HG03439 (cell line): ENCODE measurements at regions not wholly inside any gene's neighbourhood (a gene's known extent, or its start where the extent isn't known, plus 50 kb on each side); places are given as distances from the start of the nearest gene placed in this dataset.

ENCODE experiments used
- ATAC-seq: cut with Tn5 transposase; IDR thresholded peaks from one replicate; pipeline ENCODE4 v1.9.1; 2021; ENCODE audit warnings: mild to moderate bottlenecking, moderate library complexity; ENCODE audit not compliant: unreplicated experiment

DNA sequence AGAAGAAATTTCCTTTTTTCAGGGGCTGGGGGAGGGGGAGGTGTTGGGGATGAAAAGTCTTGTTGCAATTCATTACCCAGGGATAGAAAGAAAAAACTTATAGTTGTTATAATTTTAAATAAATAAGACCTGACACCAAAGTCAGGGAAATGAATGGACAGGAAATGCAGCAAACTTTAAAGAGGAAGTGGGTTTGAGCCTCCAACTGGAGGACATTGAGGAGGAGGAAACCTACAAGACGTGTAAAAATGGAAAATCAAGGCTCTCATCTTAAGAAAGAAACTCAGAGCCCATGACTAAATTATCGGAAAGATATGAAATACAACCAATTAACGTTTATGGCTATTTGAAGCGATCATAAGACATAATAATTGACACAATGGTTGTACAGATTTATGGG, 54.4 kb downstream of the NIBAN1 start:
- ATAC-seq, result no peak

DNA sequence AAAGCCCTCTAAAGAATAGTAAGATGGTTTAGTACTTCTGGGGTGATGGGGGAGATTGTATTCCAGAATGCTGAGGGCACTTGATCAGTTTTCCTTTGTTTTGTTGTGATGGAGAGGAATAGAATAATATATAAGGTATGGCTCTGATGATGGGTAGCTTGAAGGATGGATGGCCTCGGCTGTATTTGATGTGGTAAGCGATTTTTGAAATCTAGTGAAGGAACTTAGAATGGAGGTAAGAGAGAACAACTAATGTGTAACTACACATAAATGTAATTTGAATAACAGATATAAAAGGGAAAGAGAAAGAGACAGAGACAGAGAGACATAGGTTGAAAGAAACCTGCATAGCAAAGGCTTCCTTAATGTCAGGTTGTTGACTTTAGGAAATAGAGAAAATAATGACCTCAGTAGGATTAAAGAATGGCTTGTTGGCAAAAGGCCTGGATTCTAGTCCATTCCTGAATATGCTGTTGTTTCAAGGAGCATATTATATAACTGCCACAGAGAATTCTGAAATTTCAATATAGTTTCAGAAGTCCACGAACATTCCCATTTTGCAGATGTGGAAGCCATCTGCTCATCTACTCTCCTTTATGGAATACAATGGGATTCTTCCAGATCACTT, 58.7 kb downstream of the NIBAN1 start:
- no peak for ATAC-seq

GRCh38 chr1:184914149-184914548, 60.2 kb downstream of the NIBAN1 start:
- ATAC-seq, result no peak

GRCh38 chr1:184912392-184912791, 61.9 kb downstream of the NIBAN1 start:
- ATAC-seq, result no peak

DNA sequence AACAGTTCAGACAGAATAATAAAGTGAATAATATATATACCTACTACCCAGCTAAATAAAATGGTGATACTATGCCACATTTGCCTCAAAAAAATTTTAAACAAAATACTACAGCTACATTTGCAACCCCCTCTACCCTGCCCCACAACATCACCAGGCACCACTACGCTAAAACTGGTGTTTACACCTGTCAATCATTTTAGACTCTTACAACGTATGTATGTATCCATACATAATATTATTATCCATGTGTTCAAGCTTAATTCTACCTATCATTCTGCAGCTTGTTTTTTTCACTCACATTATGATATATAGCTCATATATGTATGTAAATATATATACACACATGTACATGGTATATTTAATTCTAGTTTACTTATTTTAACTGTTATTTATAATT, 62.5 kb downstream of the NIBAN1 start:
- no peak for ATAC-seq

DNA sequence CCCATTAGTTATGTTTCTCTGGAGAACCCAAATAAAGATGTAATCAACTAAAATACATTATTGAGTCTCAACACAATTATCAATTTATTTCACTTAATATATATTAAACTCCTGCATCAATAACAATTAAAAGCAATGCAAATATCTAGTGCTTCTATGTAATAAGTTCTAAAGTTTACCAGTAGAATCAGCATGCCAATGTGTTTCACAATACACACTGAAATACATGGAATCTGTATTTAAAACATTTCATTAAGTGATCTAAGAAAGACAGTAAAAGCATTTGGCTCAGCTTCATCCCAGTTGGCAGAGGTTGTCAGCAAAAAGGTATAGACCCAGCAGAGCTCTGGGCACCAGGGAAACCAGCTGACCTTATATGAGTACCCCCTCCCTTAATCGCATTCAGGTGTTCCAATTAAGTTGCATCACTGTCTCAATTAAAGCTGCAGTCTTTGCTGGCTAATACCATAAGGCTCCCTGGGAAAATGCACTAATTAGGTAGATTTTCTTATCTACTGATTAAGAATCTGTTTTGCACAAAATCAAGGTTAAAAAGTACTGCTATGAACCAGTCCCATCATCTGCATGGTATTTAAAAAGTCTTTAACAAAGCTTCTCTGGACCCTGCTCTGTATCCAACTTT, 63.1 kb downstream of the NIBAN1 start:
- no peak for ATAC-seq

DNA sequence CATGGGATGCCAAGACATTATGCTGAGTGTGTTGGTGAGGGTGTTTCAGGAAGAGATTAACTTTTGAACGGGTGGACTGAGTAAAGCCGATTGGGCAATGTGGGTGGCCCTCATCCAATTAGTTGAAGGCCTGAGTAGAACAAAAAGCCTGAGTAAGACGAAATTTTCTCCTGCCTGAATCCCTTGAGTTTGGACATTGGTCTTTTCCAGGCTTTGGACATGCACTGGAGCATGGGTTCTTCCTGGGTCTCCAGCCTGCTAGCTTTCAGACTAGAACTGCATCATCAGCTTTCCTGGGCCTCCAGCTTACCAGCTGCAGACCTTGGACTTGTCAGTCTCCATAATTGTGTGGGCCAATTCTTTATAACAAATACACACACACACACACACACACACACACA, 63.6 kb downstream of the NIBAN1 start:
- no peak for ATAC-seq

DNA sequence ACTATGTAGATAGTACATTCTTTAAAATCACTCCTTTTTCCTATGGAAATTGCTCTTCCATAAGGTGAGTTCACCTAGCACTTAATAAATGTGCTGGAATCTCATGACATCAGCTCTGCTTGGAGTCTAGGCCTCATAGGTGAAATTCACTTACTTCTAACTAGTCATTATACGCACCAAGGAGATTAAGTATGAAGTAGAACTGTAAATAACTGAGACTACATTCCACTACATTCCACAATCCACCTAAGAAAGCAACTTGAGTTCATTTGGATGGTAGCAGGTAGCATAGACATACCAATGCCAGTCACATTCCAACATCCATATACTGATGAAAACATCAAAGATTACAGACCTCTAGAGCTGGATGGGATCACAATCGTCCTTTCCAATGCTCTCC, 64.3 kb downstream of the NIBAN1 start:
- ATAC-seq, result no peak

- ATAC-seq, result no peak
Observed at GRCh38 chr1:184909019-184909418, 65.3 kb downstream of the NIBAN1 start.

- no peak for ATAC-seq
Observed at GRCh38 chr1:184908506-184908905, 65.8 kb downstream of the NIBAN1 start.

DNA sequence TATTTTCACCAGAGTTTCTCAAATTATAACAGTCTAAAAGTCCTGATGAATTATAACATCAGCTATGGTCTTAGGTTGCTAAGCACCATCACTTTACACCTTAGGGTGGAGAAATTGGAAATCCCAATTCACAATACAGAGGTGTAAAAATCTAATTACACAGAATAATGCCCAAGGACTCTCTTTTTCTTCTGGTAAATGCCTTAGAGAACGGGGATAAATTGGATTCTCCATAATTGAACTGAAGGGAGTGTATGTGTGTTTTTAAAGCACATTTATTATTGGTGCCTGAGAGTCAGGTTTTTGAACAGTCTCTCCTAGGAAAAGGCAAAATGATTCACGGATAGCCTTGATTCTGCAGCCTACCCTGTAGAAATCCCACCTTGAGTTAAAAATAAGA, 66.8 kb downstream of the NIBAN1 start:
- no peak for ATAC-seq

DNA sequence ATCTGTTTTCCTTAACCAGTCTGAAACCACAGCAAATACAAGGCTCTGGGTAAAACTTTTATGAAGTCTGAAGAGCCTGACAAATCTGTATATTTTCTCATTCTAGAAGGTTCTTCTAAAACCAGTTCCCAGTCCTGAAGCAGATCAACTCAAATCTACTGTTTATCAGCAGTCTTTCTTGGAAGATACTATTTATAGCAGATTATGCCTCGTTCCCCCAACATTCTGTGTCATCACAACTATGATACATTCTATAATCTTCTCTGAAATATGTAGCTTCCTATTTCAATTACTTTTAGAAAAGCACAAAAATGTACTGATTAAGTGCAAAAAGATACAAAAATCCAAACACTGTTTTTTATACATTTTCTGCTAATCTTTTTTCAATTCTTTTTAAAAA, 67.5 kb downstream of the NIBAN1 start:
- ATAC-seq, result no peak

DNA sequence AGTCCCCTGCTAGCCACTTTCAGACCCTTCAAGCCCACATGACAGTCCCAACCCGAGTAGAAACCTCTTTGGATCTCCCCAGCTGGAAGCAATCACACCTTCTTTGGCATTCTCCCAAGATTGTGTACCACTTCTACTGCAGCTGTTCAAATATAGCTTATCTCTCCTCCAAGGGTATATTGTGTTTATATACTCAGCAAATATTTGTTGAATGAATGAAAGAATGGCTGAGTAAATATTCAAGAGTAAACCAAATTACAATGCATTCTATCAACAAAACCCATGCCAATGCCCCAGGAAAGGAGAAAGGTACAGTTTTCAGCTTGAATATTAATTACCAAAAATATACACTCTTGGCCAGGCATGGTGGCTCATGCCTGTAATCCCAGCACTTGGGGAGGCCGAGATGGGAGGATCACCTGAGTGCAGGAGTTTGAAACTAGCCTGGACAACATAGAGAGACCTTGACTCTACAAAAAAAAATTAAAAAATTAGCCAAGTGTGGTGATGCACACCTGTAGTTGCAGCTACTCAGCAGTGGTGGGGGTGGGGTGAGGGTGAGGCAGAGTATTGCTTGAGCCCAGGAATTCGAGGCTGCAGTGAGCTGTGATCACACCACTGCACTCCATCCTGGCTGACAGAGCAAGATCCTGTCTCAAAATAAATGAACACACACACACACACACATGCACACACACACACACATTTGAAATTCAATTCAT, 68.5 kb downstream of the NIBAN1 start:
- ATAC-seq, result no peak

- ATAC-seq, result no peak
Observed at GRCh38 chr1:184903111-184903692, 71.1 kb downstream of the NIBAN1 start.

DNA sequence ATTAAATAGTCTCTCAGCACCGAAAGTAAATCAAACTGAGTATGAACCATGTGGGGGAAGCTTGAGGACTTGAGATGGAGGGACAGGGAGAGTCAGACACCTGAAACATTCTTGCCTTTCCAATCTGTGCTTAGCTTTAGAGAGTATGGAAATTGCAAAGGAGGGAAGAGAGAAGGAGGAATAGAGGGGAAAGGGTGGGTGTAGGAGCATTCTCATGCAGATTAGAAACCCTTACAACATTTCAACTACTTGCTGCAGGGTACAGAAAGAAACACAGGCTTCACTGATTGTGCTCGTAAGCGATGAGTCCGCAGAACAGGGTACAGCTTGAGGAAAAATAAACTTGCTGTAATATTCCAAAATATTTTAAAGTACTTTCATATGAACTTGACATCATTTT, 73.8 kb downstream of the NIBAN1 start:
- no peak for ATAC-seq

DNA sequence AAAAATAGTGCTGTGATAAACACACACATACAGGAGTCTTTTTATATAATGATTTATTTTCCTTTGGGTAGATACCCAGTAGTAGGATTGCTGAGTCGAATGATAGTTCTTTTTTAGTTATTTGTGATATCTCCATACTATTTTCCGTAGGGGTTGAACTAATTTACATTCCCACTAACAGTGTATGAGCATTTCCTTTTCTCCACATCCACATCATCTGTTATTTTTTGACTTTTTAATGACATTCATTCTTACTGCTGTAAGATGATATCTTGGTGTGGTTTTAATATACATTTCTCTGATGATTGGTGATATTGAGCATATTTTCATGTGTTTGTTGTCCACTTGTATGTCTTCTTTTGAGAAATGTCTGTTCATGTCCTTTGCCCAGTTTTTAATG, 78.3 kb downstream of the NIBAN1 start:
- ATAC-seq, result no peak

GRCh38 chr1:184895086-184895485, 79.2 kb downstream of the NIBAN1 start:
- ATAC-seq, result no peak

DNA sequence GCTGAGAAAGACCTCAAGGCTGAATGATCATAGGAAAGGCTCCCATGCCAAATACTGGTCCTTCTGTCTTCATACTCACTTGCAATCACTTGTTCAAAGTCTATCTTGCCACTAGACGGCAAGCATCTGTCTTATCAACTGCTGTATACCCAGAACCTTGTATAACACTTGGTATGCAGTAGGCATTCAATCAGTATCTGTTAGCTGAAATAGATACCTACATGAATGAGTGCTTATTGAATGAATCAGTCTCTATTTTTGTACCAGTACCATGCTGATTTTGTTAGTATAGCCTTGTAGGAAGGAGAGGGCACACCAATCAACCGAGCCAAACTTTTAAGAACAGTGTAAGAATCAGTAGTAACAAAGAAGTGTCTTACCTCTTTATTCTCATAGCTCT, 80.6 kb downstream of the NIBAN1 start:
- no peak for ATAC-seq

GRCh38 chr1:184892116-184892515, 82.2 kb downstream of the NIBAN1 start:
- ATAC-seq, result peak; percentile 86

DNA sequence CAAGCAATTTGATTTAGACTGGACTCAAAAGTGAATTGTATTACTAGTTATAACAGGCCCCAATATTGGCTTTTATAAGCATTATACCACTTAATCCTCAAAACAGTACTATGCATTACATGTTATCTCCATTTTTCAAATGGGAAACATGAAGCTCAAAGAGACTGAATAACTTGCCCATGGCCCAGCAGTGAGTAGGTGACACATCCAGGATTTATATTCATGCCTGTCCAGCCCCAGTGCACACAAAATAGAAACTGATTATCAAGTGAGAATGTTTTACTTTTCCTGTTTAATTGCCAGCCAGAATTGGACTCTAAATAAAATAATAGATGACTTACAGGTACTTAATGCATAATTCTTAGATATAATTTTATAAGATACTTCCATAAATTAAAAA, 82.9 kb downstream of the NIBAN1 start:
- no peak for ATAC-seq

DNA sequence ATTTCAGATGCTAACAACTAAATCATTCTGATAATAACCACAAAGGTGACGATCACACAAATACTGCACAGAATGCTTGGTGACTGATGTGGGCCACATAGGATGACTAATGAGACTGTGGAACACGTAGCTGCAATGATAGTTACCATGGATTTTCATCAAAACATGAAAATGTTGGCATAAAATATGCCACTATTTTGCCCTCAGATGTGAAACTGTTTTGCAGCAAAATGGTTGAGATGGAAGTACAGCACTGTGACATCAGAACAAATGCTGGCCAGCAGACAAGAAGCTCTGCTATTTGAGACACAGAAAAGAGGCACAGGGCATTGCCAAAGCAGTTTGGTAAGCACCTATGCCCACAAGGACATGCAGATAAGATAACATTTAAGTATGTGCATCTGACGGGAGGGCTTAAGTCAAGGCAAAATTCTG, 83.8 kb downstream of the NIBAN1 start:
- no peak for ATAC-seq

DNA sequence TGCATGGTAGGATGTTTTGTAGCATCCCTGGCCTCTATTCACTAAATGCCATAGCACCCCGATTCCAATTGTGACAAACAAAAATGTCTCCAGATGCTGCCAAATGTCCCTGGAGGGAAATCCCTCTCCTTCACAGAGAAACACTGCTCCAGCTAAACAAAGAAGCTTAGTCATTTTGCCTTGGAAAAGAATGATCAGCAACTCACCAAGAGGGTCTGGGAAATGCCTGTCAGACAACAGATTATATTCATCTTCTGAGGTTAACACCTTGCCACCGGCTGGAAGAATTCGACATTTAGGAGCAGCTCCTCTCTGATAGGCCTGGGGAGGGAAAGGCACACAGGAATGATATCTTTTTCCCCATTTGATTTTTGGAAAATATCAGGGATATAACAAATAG, 84.4 kb downstream of the NIBAN1 start:
- ATAC-seq, result no peak
